NCI-H1048 (cell line): ENCODE measurements at regions not wholly inside any gene's neighbourhood (a gene's known extent, or its start where the extent isn't known, plus 50 kb on each side); places are given as distances from the start of the nearest gene placed in this dataset.

ENCODE experiments used
- DNase-seq: peaks from one replicate; lab custom pipeline; 2025; lab: John Stamatoyannopoulos, UW

DNA sequence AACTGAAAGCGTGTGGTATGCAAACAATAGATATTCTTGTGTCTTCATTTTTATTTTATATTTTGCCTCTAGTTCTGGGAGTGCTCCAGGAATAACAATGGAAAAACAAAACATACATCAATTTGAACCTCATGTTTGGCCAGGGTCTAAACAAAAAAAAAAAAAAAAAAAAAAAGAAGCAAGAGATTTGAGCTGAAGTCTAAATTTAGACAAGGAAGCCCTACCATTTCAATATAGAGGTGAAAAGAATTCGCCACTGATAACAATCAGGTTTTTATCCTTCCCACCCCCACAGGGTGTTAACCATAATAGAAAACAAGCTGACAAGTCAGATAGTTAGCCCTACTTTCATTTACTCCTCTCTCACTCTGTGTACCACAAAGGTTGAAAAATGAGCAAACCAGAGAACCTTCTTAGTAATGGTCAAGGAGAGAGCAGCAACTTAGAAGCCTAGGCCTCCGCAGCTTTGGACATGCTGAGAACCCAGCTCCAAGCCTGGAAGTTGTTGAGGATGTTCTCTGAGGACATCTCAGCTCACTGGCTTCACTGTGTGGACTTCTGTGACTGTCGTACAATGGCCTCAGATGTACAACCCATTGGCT, 118.2 kb upstream of the HMHB1 start:
- no peak for DNase-seq

GRCh38 chr5:143692342-143692741, 119.6 kb upstream of the HMHB1 start:
- DNase-seq = no peak

- no peak for DNase-seq
Measured at GRCh38 chr5:143691945-143692290, 120.0 kb upstream of the HMHB1 start.

GRCh38 chr5:143691287-143691944, 120.5 kb upstream of the HMHB1 start:
- DNase-seq = no peak

- DNase-seq = no peak
Measured at GRCh38 chr5:143687604-143688003, 124.4 kb upstream of the HMHB1 start.

GRCh38 chr5:143685246-143685815, 126.6 kb upstream of the HMHB1 start:
- DNase-seq = no peak

- DNase-seq = no peak
Measured at GRCh38 chr5:143683459-143683858, 128.5 kb upstream of the HMHB1 start.

- DNase-seq = no peak
Measured at GRCh38 chr5:143682929-143683386, 129.0 kb upstream of the HMHB1 start.

DNA sequence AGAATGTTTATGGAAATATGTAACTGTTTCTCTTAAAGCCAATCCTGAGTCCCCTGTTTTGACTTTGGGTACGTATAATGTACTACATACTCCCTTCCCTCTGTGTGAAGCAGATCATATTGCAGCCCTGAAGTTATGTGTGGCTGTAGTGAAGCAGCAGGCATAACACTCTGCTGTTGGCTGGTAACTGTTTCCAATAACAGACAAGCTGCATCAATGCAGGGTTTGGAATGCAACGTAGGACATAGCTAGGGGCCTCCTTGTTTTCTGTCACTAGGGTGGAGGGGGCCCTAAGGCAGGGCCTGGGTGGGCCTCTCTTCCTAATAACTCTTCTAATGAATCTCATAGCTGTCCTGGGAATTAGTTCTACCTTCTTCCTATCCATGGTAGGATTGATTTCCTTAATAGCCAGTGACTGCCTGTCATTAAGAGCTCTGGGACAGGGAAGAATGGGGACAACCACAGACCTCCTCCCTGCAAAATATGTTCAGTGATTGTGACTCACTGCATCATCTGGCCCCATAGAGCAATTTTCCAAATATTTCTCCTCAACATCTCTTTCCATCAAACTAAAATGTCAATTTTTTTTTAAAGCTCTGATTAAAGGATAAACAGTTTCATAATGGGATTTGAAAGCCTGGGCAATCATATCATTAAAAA, 129.6 kb upstream of the HMHB1 start:
- DNase-seq = no peak

GRCh38 chr5:143680672-143681259, 131.2 kb upstream of the HMHB1 start:
- DNase-seq = no peak

GRCh38 chr5:143679777-143680176, 132.2 kb upstream of the HMHB1 start:
- no peak for DNase-seq

GRCh38 chr5:143678148-143678905, 133.6 kb upstream of the HMHB1 start:
- no peak for DNase-seq

GRCh38 chr5:143677403-143677802, 134.6 kb upstream of the HMHB1 start:
- no peak for DNase-seq

GRCh38 chr5:143676802-143677201, 135.2 kb upstream of the HMHB1 start:
- no peak for DNase-seq

GRCh38 chr5:143674469-143674786, 137.5 kb upstream of the HMHB1 start:
- no peak for DNase-seq

GRCh38 chr5:143673676-143674468, 138.1 kb upstream of the HMHB1 start:
- no peak for DNase-seq

- DNase-seq = no peak
Measured at GRCh38 chr5:143672806-143673205, 139.2 kb upstream of the HMHB1 start.

- no peak for DNase-seq
Measured at GRCh38 chr5:143671674-143672569, 140.0 kb upstream of the HMHB1 start.

DNA sequence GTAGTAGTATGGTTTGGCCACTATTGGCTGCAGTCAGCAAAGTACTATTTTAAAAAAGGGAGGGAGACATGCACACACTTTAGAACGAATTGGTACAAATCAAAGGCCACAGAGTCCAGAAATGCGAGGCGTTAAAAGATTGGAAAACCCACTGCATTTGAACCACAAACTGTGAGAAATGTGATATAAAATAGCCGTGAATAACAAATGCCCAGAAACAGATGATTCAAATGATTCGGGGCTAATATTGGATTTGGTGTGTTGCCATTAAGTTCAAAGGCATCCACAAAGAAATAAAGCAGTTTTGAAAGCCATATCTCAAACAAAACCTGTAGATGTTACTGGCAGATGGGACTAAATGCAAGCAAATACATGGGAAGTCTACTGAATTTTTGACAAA, 140.9 kb upstream of the HMHB1 start:
- no peak for DNase-seq

- no peak for DNase-seq
Measured at GRCh38 chr5:143665866-143666265, 146.1 kb upstream of the HMHB1 start.
